Neural cell (in vitro differentiated cells): ENCODE measurements at regions not wholly inside any gene's neighbourhood (a gene's known extent, or its start where the extent isn't known, plus 50 kb on each side); places are given as distances from the start of the nearest gene placed in this dataset.

Experiments used
- H2AFZ ChIP-seq: fragments of 200-600, 300-800 bp; sonication (generic), shearing (Covaris generic); 2 replicates; pipeline ENCODE4 v1.6.0; 2014; ENCODE audit warnings: low read depth, mild to moderate bottlenecking, antibody characterized with exemption, low read length, moderate library complexity
- H3F3A ChIP-seq: fragments of 200-600 bp; shearing (Covaris generic); 2 replicates; pipeline ENCODE4 v1.6.1; 2016; ENCODE audit warnings: mild to moderate bottlenecking, moderate library complexity, mixed read lengths, antibody characterized with exemption, low read length; ENCODE audit not compliant: insufficient read depth, poor library complexity, severe bottlenecking
- H3K27ac ChIP-seq: fragments of 200-600, 300-800 bp; sonication (generic), shearing (Covaris generic); 2 replicates; pipeline ENCODE4 v1.5.1; 2014; ENCODE audit warnings: mild to moderate bottlenecking, low read length, moderate library complexity
- H3K27me3 ChIP-seq: fragments of 300-800, 200-600 bp; sonication (generic), shearing (Covaris generic); 2 replicates; pipeline ENCODE4 v1.6.0; 2014; ENCODE audit warnings: mild to moderate bottlenecking, low read depth, low read length, moderate library complexity; ENCODE audit not compliant: insufficient read depth
- H3K36me3 ChIP-seq: fragments of 300-800, 200-600 bp; sonication (generic), shearing (Covaris generic); 2 replicates; pipeline ENCODE4 v1.5.1; 2014; ENCODE audit warnings: mild to moderate bottlenecking, antibody characterized with exemption, low read length, moderate library complexity; ENCODE audit not compliant: insufficient read depth
- H3K4me2 ChIP-seq: fragments of 300-800, 200-600 bp; sonication (generic), shearing (Covaris generic); 2 replicates; pipeline ENCODE4 v1.6.0; 2014; ENCODE audit warnings: mild to moderate bottlenecking, low read length
- H3K4me3 ChIP-seq: fragments of 300-800, 200-600 bp; sonication (generic), shearing (Covaris generic); 2 replicates; pipeline ENCODE4 v1.5.1; 2014; ENCODE audit warnings: mild to moderate bottlenecking, low read length, moderate library complexity
- H3K79me2 ChIP-seq: fragments of 200-600 bp; shearing (Covaris generic); replicated peaks from 2 replicates; pipeline ENCODE4 v1.6.0; 2014; ENCODE audit warnings: mild to moderate bottlenecking, low read length, moderate library complexity; ENCODE audit not compliant: insufficient read depth
- H3K9ac ChIP-seq: fragments of 300-800, 200-600 bp; sonication (generic), shearing (Covaris generic); 2 replicates; pipeline ENCODE4 v1.6.1; 2016; ENCODE audit warnings: mild to moderate bottlenecking, low read length, mixed read lengths
- H3K9me2 ChIP-seq: fragments of 200-600 bp; shearing (Covaris generic); 2 replicates; pipeline ENCODE4 v1.6.1; 2016; ENCODE audit warnings: mild to moderate bottlenecking, low read length, mixed read lengths; ENCODE audit not compliant: insufficient read depth
- H3K9me3 ChIP-seq: fragments of 200-600, 300-800 bp; sonication (generic), shearing (Covaris generic); 2 replicates; pipeline ENCODE4 v1.6.1; 2016; ENCODE audit warnings: mild to moderate bottlenecking, mixed run types, low read length, moderate library complexity, mixed read lengths
- H4K20me1 ChIP-seq: fragments of 200-600 bp; shearing (Covaris generic); 2 replicates; pipeline ENCODE4 v1.6.1; 2016; ENCODE audit warnings: mild to moderate bottlenecking, mixed run types; ENCODE audit not compliant: insufficient read depth
- CTCF ChIP-seq: fragments of 450-650 bp; IDR thresholded peaks from 2 replicates; pipeline ENCODE4 v1.5.1; 2014; ENCODE audit warnings: antibody characterized with exemption, mild to moderate bottlenecking, moderate library complexity; ENCODE audit not compliant: poor library complexity, severe bottlenecking
- EP300 ChIP-seq: fragments of 450-650 bp; conservative IDR thresholded peaks from 2 replicates; pipeline ENCODE4 v1.6.1; 2014; ENCODE audit warnings: antibody characterized with exemption, mild to moderate bottlenecking, moderate library complexity; ENCODE audit not compliant: poor library complexity, severe bottlenecking
- EZH2 ChIP-seq: fragments of 200-600, 300-800 bp; shearing (Covaris generic), sonication (generic); IDR thresholded peaks from 2 replicates; pipeline ENCODE4 v1.6.1; 2014; ENCODE audit warnings: antibody characterized with exemption, low read length, borderline replicate concordance, mild to moderate bottlenecking; ENCODE audit not compliant: insufficient read depth, poor library complexity, severe bottlenecking
- MXI1 ChIP-seq: fragments of 450-650 bp; conservative IDR thresholded peaks from 2 replicates; pipeline ENCODE4 v1.6.1; 2014; ENCODE audit warnings: antibody characterized with exemption, mild to moderate bottlenecking; ENCODE audit not compliant: poor library complexity, severe bottlenecking
- POLR2AphosphoS5 ChIP-seq: IDR thresholded peaks from 2 replicates; pipeline ENCODE4 v1.6.1; 2012
- RAD21 ChIP-seq: fragments of 450-650 bp; conservative IDR thresholded peaks from 2 replicates; pipeline ENCODE4 v1.6.1; 2014; ENCODE audit warnings: antibody characterized with exemption, mild to moderate bottlenecking, moderate library complexity
- SMC3 ChIP-seq: fragments of 450-650 bp; conservative IDR thresholded peaks from 2 replicates; pipeline ENCODE4 v1.6.1; 2014; ENCODE audit warnings: antibody characterized with exemption, mild to moderate bottlenecking, moderate library complexity; ENCODE audit not compliant: poor library complexity
- TAF1 ChIP-seq: IDR thresholded peaks from 2 replicates; pipeline ENCODE4 v1.6.1; 2012; ENCODE audit warnings: low read depth
- TF ChIP-seq, protein P1 (sequence below): IDR thresholded peaks from 2 replicates; pipeline ENCODE4 v1.6.1; 2012; ENCODE audit warnings: borderline replicate concordance

- H3F3A ChIP-seq = no peaks in the 10 kb centered on the region
- H3K27ac ChIP-seq = no peak overlapping the region
- TF ChIP-seq MXI1 (no peak), TAF1 (no peak), SMC3 (no peak), CTCF (no peak), EP300 (no peak), POLR2AphosphoS5 (no peak), RAD21 (no peak), EZH2 (no peak)
- TF ChIP-seq, protein P1, sequence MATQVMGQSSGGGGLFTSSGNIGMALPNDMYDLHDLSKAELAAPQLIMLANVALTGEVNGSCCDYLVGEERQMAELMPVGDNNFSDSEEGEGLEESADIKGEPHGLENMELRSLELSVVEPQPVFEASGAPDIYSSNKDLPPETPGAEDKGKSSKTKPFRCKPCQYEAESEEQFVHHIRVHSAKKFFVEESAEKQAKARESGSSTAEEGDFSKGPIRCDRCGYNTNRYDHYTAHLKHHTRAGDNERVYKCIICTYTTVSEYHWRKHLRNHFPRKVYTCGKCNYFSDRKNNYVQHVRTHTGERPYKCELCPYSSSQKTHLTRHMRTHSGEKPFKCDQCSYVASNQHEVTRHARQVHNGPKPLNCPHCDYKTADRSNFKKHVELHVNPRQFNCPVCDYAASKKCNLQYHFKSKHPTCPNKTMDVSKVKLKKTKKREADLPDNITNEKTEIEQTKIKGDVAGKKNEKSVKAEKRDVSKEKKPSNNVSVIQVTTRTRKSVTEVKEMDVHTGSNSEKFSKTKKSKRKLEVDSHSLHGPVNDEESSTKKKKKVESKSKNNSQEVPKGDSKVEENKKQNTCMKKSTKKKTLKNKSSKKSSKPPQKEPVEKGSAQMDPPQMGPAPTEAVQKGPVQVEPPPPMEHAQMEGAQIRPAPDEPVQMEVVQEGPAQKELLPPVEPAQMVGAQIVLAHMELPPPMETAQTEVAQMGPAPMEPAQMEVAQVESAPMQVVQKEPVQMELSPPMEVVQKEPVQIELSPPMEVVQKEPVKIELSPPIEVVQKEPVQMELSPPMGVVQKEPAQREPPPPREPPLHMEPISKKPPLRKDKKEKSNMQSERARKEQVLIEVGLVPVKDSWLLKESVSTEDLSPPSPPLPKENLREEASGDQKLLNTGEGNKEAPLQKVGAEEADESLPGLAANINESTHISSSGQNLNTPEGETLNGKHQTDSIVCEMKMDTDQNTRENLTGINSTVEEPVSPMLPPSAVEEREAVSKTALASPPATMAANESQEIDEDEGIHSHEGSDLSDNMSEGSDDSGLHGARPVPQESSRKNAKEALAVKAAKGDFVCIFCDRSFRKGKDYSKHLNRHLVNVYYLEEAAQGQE = no peak
- no peaks in the 10 kb centered on the region for H3K9me2 ChIP-seq
- H3K9ac ChIP-seq = no peak overlapping the region
- H3K36me3 ChIP-seq = no peaks in the 10 kb centered on the region
- H3K4me3 ChIP-seq = no peak overlapping the region
- H3K4me2 ChIP-seq = no peak overlapping the region
- H2AFZ ChIP-seq = no peak overlapping the region
- no peaks in the 10 kb centered on the region for H3K27me3 ChIP-seq
- H4K20me1 ChIP-seq = no peaks in the 10 kb centered on the region
- H3K9me3 ChIP-seq = no peaks in the 10 kb centered on the region
- no peaks in the 10 kb centered on the region for H3K79me2 ChIP-seq
Observed at GRCh38 chr13:106003651-106004050, 531.8 kb downstream of the EFNB2 start.

GRCh38 chr13:106001443-106001842 is 534.0 kb downstream of the EFNB2 start:
- no peak overlapping the region for H3K4me3 ChIP-seq

More at GRCh38 chr13:106001443-106001842, 534.0 kb downstream of the EFNB2 start:
- H3K9me2 ChIP-seq = no peaks in the 10 kb centered on the region
- no peaks in the 10 kb centered on the region for H3K9me3 ChIP-seq
- H3K36me3 ChIP-seq = no peaks in the 10 kb centered on the region
- H4K20me1 ChIP-seq = no peaks in the 10 kb centered on the region
- H2AFZ ChIP-seq = peak overlapping the region; percentile 14
- H3K9ac ChIP-seq = no peak overlapping the region
- TF ChIP-seq EZH2 (no peak), MXI1 (no peak), CTCF (no peak)
- TF ChIP-seq, protein P1 = no peak
- H3K27me3 ChIP-seq = no peaks in the 10 kb centered on the region
- H3K27ac ChIP-seq = no peak overlapping the region
- no peaks in the 10 kb centered on the region for H3K79me2 ChIP-seq
- H3K4me2 ChIP-seq = no peak overlapping the region
- H3F3A ChIP-seq = no peaks in the 10 kb centered on the region
